ENCODE measurements at regions not wholly inside any gene's neighbourhood (a gene's known extent, or its start where the extent isn't known, plus 50 kb on each side); places are given as distances from the start of the nearest gene placed in this dataset.

- no peak for DNase-seq (ENCODE audit: low read depth)
Measured at GRCh38 chr10:30793093-30793492, 163.5 kb upstream of the LYZL2 start.

GRCh38 chr10:30792025-30792424 lies 162.5 kb upstream of the LYZL2 start:
- no peak for DNase-seq (ENCODE audit: low read depth)

GRCh38 chr10:30791197-30791611 lies 161.7 kb upstream of the LYZL2 start:
- no peak for DNase-seq (ENCODE audit: low read depth)

- DNase-seq (ENCODE audit: low read depth): no peak
Measured at GRCh38 chr10:30789806-30790205, 160.3 kb upstream of the LYZL2 start.

GRCh38 chr10:30788307-30788706 lies 158.8 kb upstream of the LYZL2 start:
- DNase-seq (ENCODE audit: low read depth): no peak

GRCh38 chr10:30786906-30787305 lies 157.4 kb upstream of the LYZL2 start:
- no peak for DNase-seq (ENCODE audit: low read depth)

- peak; percentile 43 for DNase-seq (ENCODE audit: low read depth)
Measured at GRCh38 chr10:30786131-30786530, 156.6 kb upstream of the LYZL2 start.

- DNase-seq (ENCODE audit: low read depth): peak; percentile 96
Measured at GRCh38 chr10:30784897-30785605, 155.5 kb upstream of the LYZL2 start.

- peak; percentile 65 for DNase-seq (ENCODE audit: low read depth)
Measured at GRCh38 chr10:30784524-30784896, 155.0 kb upstream of the LYZL2 start.

- DNase-seq (ENCODE audit: low read depth): peak; percentile 93
Measured at GRCh38 chr10:30783939-30784501, 154.5 kb upstream of the LYZL2 start.

GRCh38 chr10:30782537-30783461 lies 153.2 kb upstream of the LYZL2 start:
- DNase-seq (ENCODE audit: low read depth): peak; percentile 62

GRCh38 chr10:30782157-30782536 lies 152.6 kb upstream of the LYZL2 start:
- no peak for DNase-seq (ENCODE audit: low read depth)

- no peak for DNase-seq (ENCODE audit: low read depth)
Measured at GRCh38 chr10:30781670-30782121, 152.1 kb upstream of the LYZL2 start.

GRCh38 chr10:30778769-30779168 lies 149.2 kb upstream of the LYZL2 start:
- no peak for DNase-seq (ENCODE audit: low read depth)

GRCh38 chr10:30775779-30776591 lies 146.4 kb upstream of the LYZL2 start:
- DNase-seq (ENCODE audit: low read depth): peak; percentile 77

GRCh38 chr10:30774261-30774660 lies 144.7 kb upstream of the LYZL2 start:
- peak; percentile 20 for DNase-seq (ENCODE audit: low read depth)

GRCh38 chr10:30773501-30773900 lies 143.9 kb upstream of the LYZL2 start:
- no peak for DNase-seq (ENCODE audit: low read depth)

GRCh38 chr10:30770816-30771215 lies 141.3 kb upstream of the LYZL2 start:
- no peak for DNase-seq (ENCODE audit: low read depth)

GRCh38 chr10:30770229-30770628 lies 140.7 kb upstream of the LYZL2 start:
- DNase-seq (ENCODE audit: low read depth): no peak

GRCh38 chr10:30769361-30769760 lies 139.8 kb upstream of the LYZL2 start:
- no peak for DNase-seq (ENCODE audit: low read depth)

- DNase-seq (ENCODE audit: low read depth): no peak
Measured at GRCh38 chr10:30765616-30766015, 136.1 kb upstream of the LYZL2 start.
